ENCODE measurements at regions not wholly inside any gene's neighbourhood (a gene's known extent, or its start where the extent isn't known, plus 50 kb on each side); places are given as distances from the start of the nearest gene placed in this dataset.

GRCh38 chr9:99400184-99400731 lies 178.2 kb downstream of the SEC61B start:
- Histone ChIP-seq H3K9me3 (ENCODE audit: insufficient read depth, low read depth, low read length) (no peaks in the 10 kb centered on the region), H3K4me1 (ENCODE audit: insufficient read depth, low read length, poor library complexity, severe bottlenecking) (no peaks in the 10 kb centered on the region), H3K9ac (ENCODE audit: low read depth, low read length, poor library complexity, severe bottlenecking) (no peak overlapping the region), H3K4me2 (ENCODE audit: low read depth, low read length, poor library complexity, severe bottlenecking) (no peak overlapping the region), H3F3A (ENCODE audit: low read depth) (no peaks in the 10 kb centered on the region), H3K4me3 (ENCODE audit: low read length, poor library complexity, severe bottlenecking) (no peak overlapping the region), H2AFZ (ENCODE audit: low read length) (no peak overlapping the region), H3K79me2 (ENCODE audit: insufficient read depth, low read length) (no peaks in the 10 kb centered on the region), H4K20me1 (ENCODE audit: insufficient read depth, low read length, poor library complexity, severe bottlenecking) (no peaks in the 10 kb centered on the region), H3K9me2 (replicated peaks; ENCODE audit: low read depth, low read length) (no peaks in the 10 kb centered on the region), H3K27me3 (ENCODE audit: insufficient read depth, low read length, poor library complexity, severe bottlenecking) (no peaks in the 10 kb centered on the region), H3K36me3 (ENCODE audit: insufficient read depth, low read length) (no peaks in the 10 kb centered on the region)
- 0 out of 2 replicates have a peak, but pooled peaks have one; percentile 10 for TF ChIP-seq CTCF (conservative IDR thresholded peaks at IDR 0.05; ENCODE audit: low read length)
- no peak for TF ChIP-seq EZH2phosphoT487 (IDR thresholded peaks at IDR 0.05; ENCODE audit: borderline replicate concordance)

GRCh38 chr9:99401680-99402504 lies 179.8 kb downstream of the SEC61B start:
- no peak overlapping the region for H3K4me3 ChIP-seq (ENCODE audit: low read length, poor library complexity, severe bottlenecking)
- H3K36me3 ChIP-seq (ENCODE audit: insufficient read depth, low read length) = no peaks in the 10 kb centered on the region
- no peaks in the 10 kb centered on the region for H3K9me3 ChIP-seq (ENCODE audit: insufficient read depth, low read depth, low read length)
- no peak overlapping the region for H3K4me2 ChIP-seq (ENCODE audit: low read depth, low read length, poor library complexity, severe bottlenecking)
- no peaks in the 10 kb centered on the region for H3K9me2 ChIP-seq (replicated peaks; ENCODE audit: low read depth, low read length)
- H3K79me2 ChIP-seq (ENCODE audit: insufficient read depth, low read length) = no peaks in the 10 kb centered on the region
- H3K9ac ChIP-seq (ENCODE audit: low read depth, low read length, poor library complexity, severe bottlenecking) = no peak overlapping the region
- TF ChIP-seq EZH2phosphoT487 (IDR thresholded peaks at IDR 0.05; ENCODE audit: borderline replicate concordance) (no peak), CTCF (conservative IDR thresholded peaks at IDR 0.05; ENCODE audit: low read length) (no peak)
- H4K20me1 ChIP-seq (ENCODE audit: insufficient read depth, low read length, poor library complexity, severe bottlenecking) = no peaks in the 10 kb centered on the region
- H3K27me3 ChIP-seq (ENCODE audit: insufficient read depth, low read length, poor library complexity, severe bottlenecking) = no peaks in the 10 kb centered on the region
- no peaks in the 10 kb centered on the region for H3K4me1 ChIP-seq (ENCODE audit: insufficient read depth, low read length, poor library complexity, severe bottlenecking)
- H3F3A ChIP-seq (ENCODE audit: low read depth) = no peaks in the 10 kb centered on the region
- no peak overlapping the region for H2AFZ ChIP-seq (ENCODE audit: low read length)

- Histone ChIP-seq H3F3A (ENCODE audit: low read depth) (no peaks in the 10 kb centered on the region), H2AFZ (ENCODE audit: low read length) (no peak overlapping the region), H3K9me2 (replicated peaks; ENCODE audit: low read depth, low read length) (no peaks in the 10 kb centered on the region), H3K79me2 (ENCODE audit: insufficient read depth, low read length) (no peaks in the 10 kb centered on the region), H3K27me3 (ENCODE audit: insufficient read depth, low read length, poor library complexity, severe bottlenecking) (no peaks in the 10 kb centered on the region), H3K4me2 (ENCODE audit: low read depth, low read length, poor library complexity, severe bottlenecking) (no peak overlapping the region), H4K20me1 (ENCODE audit: insufficient read depth, low read length, poor library complexity, severe bottlenecking) (no peaks in the 10 kb centered on the region), H3K9me3 (ENCODE audit: insufficient read depth, low read depth, low read length) (no peaks in the 10 kb centered on the region), H3K9ac (ENCODE audit: low read depth, low read length, poor library complexity, severe bottlenecking) (no peak overlapping the region), H3K36me3 (ENCODE audit: insufficient read depth, low read length) (no peaks in the 10 kb centered on the region), H3K4me1 (ENCODE audit: insufficient read depth, low read length, poor library complexity, severe bottlenecking) (no peaks in the 10 kb centered on the region), H3K4me3 (ENCODE audit: low read length, poor library complexity, severe bottlenecking) (no peak overlapping the region)
- TF ChIP-seq EZH2phosphoT487 (IDR thresholded peaks at IDR 0.05; ENCODE audit: borderline replicate concordance) = no peak
- no peak for TF ChIP-seq CTCF (conservative IDR thresholded peaks at IDR 0.05; ENCODE audit: low read length)
These were observed 181.3 kb downstream of the SEC61B start for GRCh38 chr9:99403371-99403770.
